H1 (cell line): ENCODE measurements at regions not wholly inside any gene's neighbourhood (a gene's known extent, or its start where the extent isn't known, plus 50 kb on each side); places are given as distances from the start of the nearest gene placed in this dataset.

Experiments used
- CTCF ChIP-seq, 3 experiments: IDR thresholded peaks; 1 replicate in 2 of 3; 2 replicates in 1 of 3; pipeline versions ENCODE4 v1.5.1 to v1.6.1; 2011; ENCODE audit warnings: low read length in 3 of 3, mild to moderate bottlenecking in 3 of 3, inconsistent platforms in 2 of 3, low read depth in 1 of 3, moderate library complexity in 1 of 3; ENCODE audit not compliant: insufficient read depth in 1 of 3; ENCODE audit errors: control extremely low read depth in 1 of 3
- EZH2 ChIP-seq: fragments of 200-600 bp; sonication (generic); IDR thresholded peaks from 2 replicates; pipeline ENCODE4 v1.7.1; 2012; ENCODE audit warnings: low read depth, mild to moderate bottlenecking, moderate library complexity, low read length, inconsistent platforms; ENCODE audit not compliant: severe bottlenecking
- GABPA ChIP-seq: IDR thresholded peaks from 2 replicates; pipeline ENCODE4 v1.6.1; 2011; ENCODE audit warnings: mild to moderate bottlenecking, low read length, moderate library complexity, borderline replicate concordance; ENCODE audit not compliant: insufficient read depth
- JUND ChIP-seq: IDR thresholded peaks from 2 replicates; pipeline ENCODE4 v1.6.1; 2011; ENCODE audit warnings: mild to moderate bottlenecking, improper control_type of control experiment, low read length
- MAFK ChIP-seq: IDR thresholded peaks from 2 replicates; pipeline ENCODE4 v1.6.1; 2012; ENCODE audit warnings: low read depth, mild to moderate bottlenecking, improper control_type of control experiment, low read length
- MAX ChIP-seq: IDR thresholded peaks from 2 replicates; pipeline ENCODE4 v1.6.1; 2012; ENCODE audit warnings: inconsistent platforms
- PHF8 ChIP-seq: fragments of 200-600 bp; sonication (generic); conservative IDR thresholded peaks from 2 replicates; pipeline ENCODE4 v1.7.1; 2012; ENCODE audit warnings: low read depth, mild to moderate bottlenecking, inconsistent platforms, low read length, moderate library complexity
- POLR2A ChIP-seq, 2 experiments: IDR thresholded peaks; 1 replicate in 1 of 2; 2 replicates in 1 of 2; pipeline ENCODE4 v1.6.1; 2011; ENCODE audit warnings: low read depth in 2 of 2, low read length in 2 of 2, mild to moderate bottlenecking in 2 of 2; ENCODE audit errors: control extremely low read depth in 1 of 2
- RFX5 ChIP-seq: IDR thresholded peaks from 2 replicates; pipeline ENCODE4 v1.6.1; 2011; ENCODE audit warnings: low read depth, low read length, improper control_type of control experiment, borderline replicate concordance
- SIN3A ChIP-seq, 2 experiments: IDR thresholded peaks in 1 of 2; conservative IDR thresholded peaks in 1 of 2; 2 replicates each; pipeline ENCODE4 v1.6.1; 2011 to 2012; ENCODE audit warnings: low read length in 2 of 2, improper control_type of control experiment in 1 of 2, low read depth in 1 of 2, mild to moderate bottlenecking in 1 of 2
- USF2 ChIP-seq: IDR thresholded peaks from 2 replicates; pipeline ENCODE4 v1.6.1; 2011; ENCODE audit warnings: low read length, improper control_type of control experiment
- YY1 ChIP-seq: IDR thresholded peaks from 2 replicates; pipeline ENCODE4 v1.6.1; 2011; ENCODE audit warnings: low read depth, mild to moderate bottlenecking, low read length

- TF ChIP-seq SIN3A (conservative IDR thresholded peaks at IDR 0.05 in 1 of 2, IDR thresholded peaks at IDR 0.05 in 1 of 2; ENCODE audit: low read depth in 1 of 2, low read length in 2 of 2), result no peak
- no peak for TF ChIP-seq RFX5
- no peak for TF ChIP-seq PHF8
- TF ChIP-seq CTCF (IDR thresholded peaks at IDR 0.05; ENCODE audit: control extremely low read depth in 1 of 3, insufficient read depth in 1 of 3, low read depth in 1 of 3, low read length in 3 of 3), result no peak
- TF ChIP-seq MAFK, result no peak
- TF ChIP-seq GABPA, result no peak
- no peak for TF ChIP-seq MAX
- TF ChIP-seq POLR2A (IDR thresholded peaks at IDR 0.05; ENCODE audit: control extremely low read depth in 1 of 2, low read depth in 2 of 2, low read length in 2 of 2), result no peak
- no peak for TF ChIP-seq YY1
- TF ChIP-seq EZH2, result no peak
- TF ChIP-seq JUND, result peak; percentile 85
- no peak for TF ChIP-seq USF2
Measured at GRCh38 chr17:37813751-37814150, 68.9 kb upstream of the HNF1B start.
